ENCODE measurements at regions not wholly inside any gene's neighbourhood (a gene's known extent, or its start where the extent isn't known, plus 50 kb on each side); places are given as distances from the start of the nearest gene placed in this dataset.

DNA sequence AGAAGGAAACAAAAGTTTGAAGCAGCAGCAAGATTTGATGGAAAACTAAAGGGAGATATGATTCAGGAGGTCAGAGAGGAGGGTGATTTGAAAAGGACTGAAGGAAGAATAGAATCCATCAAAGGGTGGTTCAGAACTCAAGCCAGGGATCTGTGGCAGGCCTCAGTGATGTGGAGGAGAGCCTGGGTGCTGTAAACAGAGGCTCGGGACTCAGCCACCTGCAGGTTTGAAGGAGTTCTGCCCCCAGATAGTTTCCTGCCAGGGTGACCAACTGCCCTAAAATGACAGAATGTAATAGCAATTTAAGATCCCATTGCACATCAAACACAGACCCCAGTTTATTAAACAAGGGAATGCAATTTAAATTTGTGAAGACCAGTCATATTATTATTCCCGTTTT, 204.0 kb upstream of the FAT1 start:
- TF ChIP-seq CTCF (optimal IDR thresholded peaks at IDR 0.05 in 1 of 3, IDR thresholded peaks at IDR 0.05 in 1 of 3, conservative IDR thresholded peaks at IDR 0.05 in 1 of 3; ENCODE audit: extremely low read depth in 1 of 3, insufficient read depth in 2 of 3, low read length in 3 of 3) (no peak), EZH2 (IDR thresholded peaks at IDR 0.05; ENCODE audit: low read length) (no peak)
- dilution Hi-C loops (cut with MboI; ENCODE audit: extremely low pct_ligation_motif_present, low sequenced_read_pairs): no loop called here
- no peak overlapping the region for H3K4me2 ChIP-seq (ENCODE audit: control insufficient read depth, extremely low read depth, insufficient read depth, low read depth, low read length)
- peaks cover 6% of the 10 kb centered on the region for H3K4me1 ChIP-seq (ENCODE audit: control insufficient read depth, extremely low read depth, insufficient read depth, low read length)
- H3K9me3 ChIP-seq (ENCODE audit: control insufficient read depth, low read depth, low read length): no peaks in the 10 kb centered on the region
- no peak overlapping the region for H3K4me3 ChIP-seq (ENCODE audit: control insufficient read depth in 2 of 3, extremely low read depth in 1 of 3, insufficient read depth in 2 of 3, low read depth in 1 of 3, low read length in 3 of 3)
- no peaks in the 10 kb centered on the region for H4K20me1 ChIP-seq (ENCODE audit: control insufficient read depth, extremely low read depth, insufficient read depth, low read length)
- no peaks in the 10 kb centered on the region for H3K36me3 ChIP-seq (ENCODE audit: control insufficient read depth in 2 of 2, extremely low read depth in 1 of 2, insufficient read depth in 2 of 2, low read length in 2 of 2)
- no peak for DNase-seq (ENCODE audit: low read depth, low spot score)
- no peaks in the 10 kb centered on the region for H3K27me3 ChIP-seq (ENCODE audit: control insufficient read depth, extremely low read depth, insufficient read depth, low read length)
- no peak overlapping the region for H2AFZ ChIP-seq (ENCODE audit: control insufficient read depth, low read length)
- H3K9me1 ChIP-seq (ENCODE audit: control insufficient read depth, extremely low read depth, insufficient read depth, low read length): no peaks in the 10 kb centered on the region
- H3K79me2 ChIP-seq (ENCODE audit: control insufficient read depth, insufficient read depth, low read length): no peaks in the 10 kb centered on the region
- no peak overlapping the region for H3K27ac ChIP-seq (ENCODE audit: control insufficient read depth, insufficient read depth, low read length)
- peak; percentile 52 for FAIRE-seq
- H3K9ac ChIP-seq (ENCODE audit: control insufficient read depth, extremely low read depth, insufficient read depth, low read length): no peak overlapping the region

DNA sequence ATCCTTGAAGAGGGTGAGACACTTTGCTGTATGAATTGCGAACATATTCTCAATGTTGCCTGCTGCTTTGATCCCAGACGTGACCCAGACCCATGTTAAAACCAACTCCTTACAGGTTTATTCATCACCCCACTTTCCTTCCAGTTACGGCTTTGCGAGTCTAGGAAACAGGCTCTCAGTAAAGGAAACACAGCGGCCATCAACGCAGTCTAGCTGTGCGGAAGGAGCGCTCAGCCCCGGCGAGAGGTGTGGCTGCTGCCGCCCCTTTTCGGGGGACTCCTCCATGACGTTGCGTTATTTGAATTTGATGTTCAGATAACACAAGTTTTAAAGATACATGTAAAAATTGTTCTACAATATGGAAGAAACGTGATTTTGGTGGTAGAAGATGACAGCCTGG, 206.4 kb upstream of the FAT1 start:
- dilution Hi-C loops (cut with MboI; ENCODE audit: extremely low pct_ligation_motif_present, low sequenced_read_pairs): no loop called here
- FAIRE-seq: no peak
- DNase-seq (ENCODE audit: low read depth, low spot score): no peak
- Histone ChIP-seq H3K27me3 (ENCODE audit: control insufficient read depth, extremely low read depth, insufficient read depth, low read length) (no peaks in the 10 kb centered on the region), H3K4me1 (ENCODE audit: control insufficient read depth, extremely low read depth, insufficient read depth, low read length) (peaks cover 4% of the 10 kb centered on the region), H3K9me3 (ENCODE audit: control insufficient read depth, low read depth, low read length) (no peaks in the 10 kb centered on the region), H3K9me1 (ENCODE audit: control insufficient read depth, extremely low read depth, insufficient read depth, low read length) (no peaks in the 10 kb centered on the region), H3K27ac (ENCODE audit: control insufficient read depth, insufficient read depth, low read length) (no peak overlapping the region), H3K36me3 (ENCODE audit: control insufficient read depth in 2 of 2, extremely low read depth in 1 of 2, insufficient read depth in 2 of 2, low read length in 2 of 2) (no peaks in the 10 kb centered on the region), H4K20me1 (ENCODE audit: control insufficient read depth, extremely low read depth, insufficient read depth, low read length) (no peaks in the 10 kb centered on the region), H3K4me3 (ENCODE audit: control insufficient read depth in 2 of 3, extremely low read depth in 1 of 3, insufficient read depth in 2 of 3, low read depth in 1 of 3, low read length in 3 of 3) (no peak overlapping the region), H3K4me2 (ENCODE audit: control insufficient read depth, extremely low read depth, insufficient read depth, low read depth, low read length) (no peak overlapping the region), H2AFZ (ENCODE audit: control insufficient read depth, low read length) (no peak overlapping the region), H3K79me2 (ENCODE audit: control insufficient read depth, insufficient read depth, low read length) (no peaks in the 10 kb centered on the region), H3K9ac (ENCODE audit: control insufficient read depth, extremely low read depth, insufficient read depth, low read length) (no peak overlapping the region)
- no peak for TF ChIP-seq CTCF (optimal IDR thresholded peaks at IDR 0.05 in 1 of 3, IDR thresholded peaks at IDR 0.05 in 1 of 3, conservative IDR thresholded peaks at IDR 0.05 in 1 of 3; ENCODE audit: extremely low read depth in 1 of 3, insufficient read depth in 2 of 3, low read length in 3 of 3)
- TF ChIP-seq EZH2 (IDR thresholded peaks at IDR 0.05; ENCODE audit: low read length): no peak
